MM.1S (cell line): ENCODE measurements at regions not wholly inside any gene's neighbourhood (a gene's known extent, or its start where the extent isn't known, plus 50 kb on each side); places are given as distances from the start of the nearest gene placed in this dataset.
"Not testable (repeated sequence)": the region's sequence is repeated elsewhere in the genome, so short reads cannot be mapped to it uniquely, and the experiment has no call there.

Experiments
- DNase-seq: peaks from one replicate; pipeline ENCODE4 v3.0.0-alpha.2; 2015
- H2AFZ ChIP-seq: fragments of 300-600 bp; sonication (generic); 2 replicates; pipeline ENCODE4 v1.6.0; 2016; ENCODE audit warnings: antibody characterized with exemption, low read length
- H3F3A ChIP-seq: fragments of 300-600 bp; sonication (generic); 2 replicates; pipeline ENCODE4 v1.6.1; 2016; ENCODE audit warnings: mild to moderate bottlenecking, antibody characterized with exemption, low read length, moderate library complexity, mixed read lengths; ENCODE audit not compliant: insufficient read depth
- H3K27ac ChIP-seq: fragments of 300-600 bp; sonication (generic); 2 replicates; pipeline ENCODE4 v1.5.1; 2016; ENCODE audit warnings: mild to moderate bottlenecking, low read length
- H3K27me3 ChIP-seq: fragments of 300-600 bp; sonication (generic); replicated peaks from 2 replicates; pipeline ENCODE4 v1.6.0; 2016; ENCODE audit warnings: low read length; ENCODE audit not compliant: insufficient read depth
- H3K36me3 ChIP-seq: fragments of 300-600 bp; sonication (generic); replicated peaks from 2 replicates; pipeline ENCODE4 v1.6.1; 2016; ENCODE audit warnings: mild to moderate bottlenecking, low read length, mixed read lengths; ENCODE audit not compliant: insufficient read depth
- H3K4me1 ChIP-seq: fragments of 300-600 bp; sonication (generic); 2 replicates; pipeline ENCODE4 v1.6.1; 2016; ENCODE audit warnings: low read length, mixed read lengths
- H3K4me2 ChIP-seq: fragments of 300-600 bp; sonication (generic); 2 replicates; pipeline ENCODE4 v1.6.0; 2016; ENCODE audit warnings: low read depth, low read length
- H3K4me3 ChIP-seq: fragments of 300-600 bp; sonication (generic); 2 replicates; pipeline ENCODE4 v1.5.1; 2016; ENCODE audit warnings: low read length, mixed read lengths
- H3K79me2 ChIP-seq: fragments of 300-600 bp; sonication (generic); 2 replicates; pipeline ENCODE4 v1.6.1; 2016; ENCODE audit warnings: mixed run types, low read length, mixed read lengths
- H3K9ac ChIP-seq: fragments of 300-600 bp; sonication (generic); 2 replicates; pipeline ENCODE4 v1.6.1; 2016; ENCODE audit warnings: low read length, mixed read lengths
- H3K9me2 ChIP-seq: fragments of 300-600 bp; sonication (generic); replicated peaks from 2 replicates; pipeline ENCODE4 v1.6.1; 2016; ENCODE audit warnings: mild to moderate bottlenecking, low read length, mixed read lengths; ENCODE audit not compliant: insufficient read depth
- H3K9me3 ChIP-seq: fragments of 300-600 bp; sonication (generic); replicated peaks from 2 replicates; pipeline ENCODE4 v1.6.1; 2016; ENCODE audit warnings: mild to moderate bottlenecking, low read length, mixed read lengths; ENCODE audit not compliant: insufficient read depth
- H4K20me1 ChIP-seq: fragments of 300-600 bp; sonication (generic); 2 replicates; pipeline ENCODE4 v1.6.1; 2016; ENCODE audit warnings: mild to moderate bottlenecking, low read length, moderate library complexity, mixed read lengths; ENCODE audit not compliant: insufficient read depth
- CTCF ChIP-seq: fragments of 300-600 bp; sonication (generic); IDR thresholded peaks from 2 replicates; pipeline ENCODE4 v1.5.1; 2016; ENCODE audit warnings: antibody characterized with exemption, low read length, mixed read lengths
- EZH2 ChIP-seq: fragments of 300-600 bp; sonication (generic); optimal IDR thresholded peaks from 2 replicates; pipeline ENCODE3; 2017; ENCODE audit warnings: low read depth, mild to moderate bottlenecking, antibody characterized with exemption, low read length, mixed read lengths
- EZH2phosphoT487 ChIP-seq: fragments of 300-600 bp; sonication (generic); IDR thresholded peaks from 2 replicates; pipeline ENCODE4 v1.6.1; 2018; ENCODE audit warnings: antibody characterized with exemption, low read length

GRCh38 chr2:33911327-33911726, 312.2 kb upstream of the FAM98A start:
- Histone ChIP-seq H3K9me3 (no peaks in the 10 kb centered on the region), H3K27ac (peak overlapping the region; percentile 87), H3K4me2 (no peak overlapping the region), H4K20me1 (no peaks in the 10 kb centered on the region), H3F3A (0 out of 2 replicates have a peak, but pooled peaks cover 2% of the 10 kb centered on the region), H3K36me3 (no peaks in the 10 kb centered on the region), H3K27me3 (no peaks in the 10 kb centered on the region), H3K9ac (peak overlapping the region; percentile 4; the same call in 1 of the 2 replicates), H3K79me2 (no peaks in the 10 kb centered on the region), H3K4me3 (no peak overlapping the region), H3K4me1 (peaks cover 29% of the 10 kb centered on the region), H3K9me2 (no peaks in the 10 kb centered on the region), H2AFZ (no peak overlapping the region)
- no peak for TF ChIP-seq EZH2phosphoT487
- no peak for TF ChIP-seq EZH2
- TF ChIP-seq CTCF: peak; percentile 18; the same call in 1 of the 2 replicates
- DNase-seq: peak; percentile 67

GRCh38 chr2:33909945-33910695, 311.0 kb upstream of the FAM98A start:
- no peaks in the 10 kb centered on the region for H3K9me2 ChIP-seq
- no peak overlapping the region for H3K4me3 ChIP-seq
- no peaks in the 10 kb centered on the region for H4K20me1 ChIP-seq
- no peak for DNase-seq
- H3K27me3 ChIP-seq: no peaks in the 10 kb centered on the region
- no peak overlapping the region for H3K9ac ChIP-seq
- peak overlapping the region; percentile 44; the same call in 1 of the 2 replicates for H3K27ac ChIP-seq
- no peak overlapping the region; the same call in 1 of the 2 replicates for H3K4me2 ChIP-seq
- no peaks in the 10 kb centered on the region for H3K9me3 ChIP-seq
- H3K36me3 ChIP-seq: no peaks in the 10 kb centered on the region
- 0 out of 2 replicates have a peak, but pooled peaks cover 2% of the 10 kb centered on the region for H3F3A ChIP-seq
- peaks cover 29% of the 10 kb centered on the region for H3K4me1 ChIP-seq
- TF ChIP-seq EZH2phosphoT487 (no peak), CTCF (no peak), EZH2 (no peak)
- H3K79me2 ChIP-seq: no peaks in the 10 kb centered on the region
- no peak overlapping the region for H2AFZ ChIP-seq

DNA sequence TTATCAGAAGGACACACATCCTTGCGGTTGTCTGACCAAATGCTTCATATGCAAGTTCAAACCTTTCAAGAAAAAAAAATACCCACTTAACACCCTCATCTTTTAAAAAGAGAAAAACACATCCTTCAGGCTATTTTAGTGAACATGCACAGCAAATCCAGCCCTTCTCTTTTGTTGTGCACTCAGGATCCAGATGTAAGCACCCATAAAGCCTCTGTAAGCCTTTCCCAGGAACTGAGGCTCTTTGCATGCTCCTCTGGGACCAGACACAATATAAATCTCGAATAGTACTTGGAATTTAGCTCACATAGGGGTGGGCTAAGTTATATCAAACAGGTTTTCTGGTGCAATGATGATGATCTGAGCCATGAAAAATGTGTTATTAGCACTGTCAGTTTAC, 308.8 kb upstream of the FAM98A start:
- Histone ChIP-seq H3K4me2 (no peak overlapping the region), H3K4me1 (peaks cover 24% of the 10 kb centered on the region), H3K9ac (no peak overlapping the region), H3K27me3 (no peaks in the 10 kb centered on the region), H3F3A (0 out of 2 replicates have a peak, but pooled peaks cover 2% of the 10 kb centered on the region), H4K20me1 (no peaks in the 10 kb centered on the region), H3K4me3 (no peak overlapping the region), H3K79me2 (no peaks in the 10 kb centered on the region), H3K36me3 (no peaks in the 10 kb centered on the region), H2AFZ (no peak overlapping the region), H3K27ac (no peak overlapping the region), H3K9me3 (no peaks in the 10 kb centered on the region), H3K9me2 (no peaks in the 10 kb centered on the region)
- no peak for DNase-seq
- TF ChIP-seq EZH2: no peak
- no peak for TF ChIP-seq CTCF
- no peak for TF ChIP-seq EZH2phosphoT487

GRCh38 chr2:33906129-33906528, 307.0 kb upstream of the FAM98A start:
- not testable (repeated sequence) for H3K79me2 ChIP-seq, H3K9ac ChIP-seq, H2AFZ ChIP-seq, H3K4me1 ChIP-seq, H3K4me3 ChIP-seq, H3K9me2 ChIP-seq, H3F3A ChIP-seq, H3K9me3 ChIP-seq, H4K20me1 ChIP-seq, H3K27me3 ChIP-seq, DNase-seq, H3K27ac ChIP-seq, H3K36me3 ChIP-seq, H3K4me2 ChIP-seq
